Neural cell (in vitro differentiated cells): ENCODE measurements at regions not wholly inside any gene's neighbourhood (a gene's known extent, or its start where the extent isn't known, plus 50 kb on each side); places are given as distances from the start of the nearest gene placed in this dataset.

Source experiments
- H2AFZ ChIP-seq: fragments of 200-600, 300-800 bp; sonication (generic), shearing (Covaris generic); 2 replicates; pipeline ENCODE4 v1.6.0; 2014; ENCODE audit warnings: low read depth, mild to moderate bottlenecking, antibody characterized with exemption, low read length, moderate library complexity
- H3F3A ChIP-seq: fragments of 200-600 bp; shearing (Covaris generic); 2 replicates; pipeline ENCODE4 v1.6.1; 2016; ENCODE audit warnings: mild to moderate bottlenecking, moderate library complexity, mixed read lengths, antibody characterized with exemption, low read length; ENCODE audit not compliant: insufficient read depth, poor library complexity, severe bottlenecking
- H3K27ac ChIP-seq: fragments of 200-600, 300-800 bp; sonication (generic), shearing (Covaris generic); 2 replicates; pipeline ENCODE4 v1.5.1; 2014; ENCODE audit warnings: mild to moderate bottlenecking, low read length, moderate library complexity
- H3K27me3 ChIP-seq: fragments of 300-800, 200-600 bp; sonication (generic), shearing (Covaris generic); 2 replicates; pipeline ENCODE4 v1.6.0; 2014; ENCODE audit warnings: mild to moderate bottlenecking, low read depth, low read length, moderate library complexity; ENCODE audit not compliant: insufficient read depth
- H3K36me3 ChIP-seq: fragments of 300-800, 200-600 bp; sonication (generic), shearing (Covaris generic); 2 replicates; pipeline ENCODE4 v1.5.1; 2014; ENCODE audit warnings: mild to moderate bottlenecking, antibody characterized with exemption, low read length, moderate library complexity; ENCODE audit not compliant: insufficient read depth
- H3K4me2 ChIP-seq: fragments of 300-800, 200-600 bp; sonication (generic), shearing (Covaris generic); 2 replicates; pipeline ENCODE4 v1.6.0; 2014; ENCODE audit warnings: mild to moderate bottlenecking, low read length
- H3K4me3 ChIP-seq: fragments of 300-800, 200-600 bp; sonication (generic), shearing (Covaris generic); 2 replicates; pipeline ENCODE4 v1.5.1; 2014; ENCODE audit warnings: mild to moderate bottlenecking, low read length, moderate library complexity
- H3K79me2 ChIP-seq: fragments of 200-600 bp; shearing (Covaris generic); replicated peaks from 2 replicates; pipeline ENCODE4 v1.6.0; 2014; ENCODE audit warnings: mild to moderate bottlenecking, low read length, moderate library complexity; ENCODE audit not compliant: insufficient read depth
- H3K9ac ChIP-seq: fragments of 300-800, 200-600 bp; sonication (generic), shearing (Covaris generic); 2 replicates; pipeline ENCODE4 v1.6.1; 2016; ENCODE audit warnings: mild to moderate bottlenecking, low read length, mixed read lengths
- H3K9me2 ChIP-seq: fragments of 200-600 bp; shearing (Covaris generic); 2 replicates; pipeline ENCODE4 v1.6.1; 2016; ENCODE audit warnings: mild to moderate bottlenecking, low read length, mixed read lengths; ENCODE audit not compliant: insufficient read depth
- H3K9me3 ChIP-seq: fragments of 200-600, 300-800 bp; sonication (generic), shearing (Covaris generic); 2 replicates; pipeline ENCODE4 v1.6.1; 2016; ENCODE audit warnings: mild to moderate bottlenecking, mixed run types, low read length, moderate library complexity, mixed read lengths
- H4K20me1 ChIP-seq: fragments of 200-600 bp; shearing (Covaris generic); 2 replicates; pipeline ENCODE4 v1.6.1; 2016; ENCODE audit warnings: mild to moderate bottlenecking, mixed run types; ENCODE audit not compliant: insufficient read depth
- EP300 ChIP-seq: fragments of 450-650 bp; conservative IDR thresholded peaks from 2 replicates; pipeline ENCODE4 v1.6.1; 2014; ENCODE audit warnings: antibody characterized with exemption, mild to moderate bottlenecking, moderate library complexity; ENCODE audit not compliant: poor library complexity, severe bottlenecking
- EZH2 ChIP-seq: fragments of 200-600, 300-800 bp; shearing (Covaris generic), sonication (generic); IDR thresholded peaks from 2 replicates; pipeline ENCODE4 v1.6.1; 2014; ENCODE audit warnings: antibody characterized with exemption, low read length, borderline replicate concordance, mild to moderate bottlenecking; ENCODE audit not compliant: insufficient read depth, poor library complexity, severe bottlenecking
- MXI1 ChIP-seq: fragments of 450-650 bp; conservative IDR thresholded peaks from 2 replicates; pipeline ENCODE4 v1.6.1; 2014; ENCODE audit warnings: antibody characterized with exemption, mild to moderate bottlenecking; ENCODE audit not compliant: poor library complexity, severe bottlenecking
- POLR2AphosphoS5 ChIP-seq: IDR thresholded peaks from 2 replicates; pipeline ENCODE4 v1.6.1; 2012
- RAD21 ChIP-seq: fragments of 450-650 bp; conservative IDR thresholded peaks from 2 replicates; pipeline ENCODE4 v1.6.1; 2014; ENCODE audit warnings: antibody characterized with exemption, mild to moderate bottlenecking, moderate library complexity
- SMC3 ChIP-seq: fragments of 450-650 bp; conservative IDR thresholded peaks from 2 replicates; pipeline ENCODE4 v1.6.1; 2014; ENCODE audit warnings: antibody characterized with exemption, mild to moderate bottlenecking, moderate library complexity; ENCODE audit not compliant: poor library complexity
- TAF1 ChIP-seq: IDR thresholded peaks from 2 replicates; pipeline ENCODE4 v1.6.1; 2012; ENCODE audit warnings: low read depth
- TF ChIP-seq, protein P1 (sequence below): fragments of 450-650 bp; IDR thresholded peaks from 2 replicates; pipeline ENCODE4 v1.5.1; 2014; ENCODE audit warnings: antibody characterized with exemption, mild to moderate bottlenecking, moderate library complexity; ENCODE audit not compliant: poor library complexity, severe bottlenecking
- TF ChIP-seq, protein P2 (sequence below): IDR thresholded peaks from 2 replicates; pipeline ENCODE4 v1.6.1; 2012; ENCODE audit warnings: borderline replicate concordance

DNA sequence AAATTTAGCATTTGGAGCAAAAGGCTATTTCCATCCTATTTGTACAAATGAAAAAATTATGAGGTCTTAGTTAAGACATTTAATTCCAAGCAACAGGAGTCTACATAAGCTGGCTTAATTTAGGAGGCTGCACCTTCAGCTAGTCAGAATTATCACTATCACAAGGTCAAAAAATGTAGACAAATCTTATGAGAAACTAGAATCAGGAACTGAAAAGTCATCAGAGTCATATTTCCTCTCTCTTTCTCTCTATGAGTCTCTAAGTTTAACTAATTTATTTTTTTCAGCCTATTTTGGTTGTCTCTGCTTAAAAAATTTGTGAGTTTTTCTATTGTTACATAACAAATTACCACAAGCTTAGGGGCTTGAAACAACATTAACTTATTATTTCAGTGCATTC lies 807.1 kb upstream of the PRMT6 start:
- Histone ChIP-seq H3K9me2 (no peaks in the 10 kb centered on the region), H3K27me3 (no peaks in the 10 kb centered on the region), H3K36me3 (no peaks in the 10 kb centered on the region), H3K27ac (no peak overlapping the region), H3K4me2 (no peak overlapping the region), H3F3A (no peaks in the 10 kb centered on the region), H3K9me3 (no peaks in the 10 kb centered on the region), H4K20me1 (no peaks in the 10 kb centered on the region), H3K4me3 (no peak overlapping the region), H2AFZ (no peak overlapping the region), H3K79me2 (no peaks in the 10 kb centered on the region), H3K9ac (no peak overlapping the region)
- TF ChIP-seq SMC3 (no peak), TAF1 (no peak), POLR2AphosphoS5 (no peak), EP300 (no peak), MXI1 (no peak), EZH2 (no peak), RAD21 (no peak)
- TF ChIP-seq, protein P1, sequence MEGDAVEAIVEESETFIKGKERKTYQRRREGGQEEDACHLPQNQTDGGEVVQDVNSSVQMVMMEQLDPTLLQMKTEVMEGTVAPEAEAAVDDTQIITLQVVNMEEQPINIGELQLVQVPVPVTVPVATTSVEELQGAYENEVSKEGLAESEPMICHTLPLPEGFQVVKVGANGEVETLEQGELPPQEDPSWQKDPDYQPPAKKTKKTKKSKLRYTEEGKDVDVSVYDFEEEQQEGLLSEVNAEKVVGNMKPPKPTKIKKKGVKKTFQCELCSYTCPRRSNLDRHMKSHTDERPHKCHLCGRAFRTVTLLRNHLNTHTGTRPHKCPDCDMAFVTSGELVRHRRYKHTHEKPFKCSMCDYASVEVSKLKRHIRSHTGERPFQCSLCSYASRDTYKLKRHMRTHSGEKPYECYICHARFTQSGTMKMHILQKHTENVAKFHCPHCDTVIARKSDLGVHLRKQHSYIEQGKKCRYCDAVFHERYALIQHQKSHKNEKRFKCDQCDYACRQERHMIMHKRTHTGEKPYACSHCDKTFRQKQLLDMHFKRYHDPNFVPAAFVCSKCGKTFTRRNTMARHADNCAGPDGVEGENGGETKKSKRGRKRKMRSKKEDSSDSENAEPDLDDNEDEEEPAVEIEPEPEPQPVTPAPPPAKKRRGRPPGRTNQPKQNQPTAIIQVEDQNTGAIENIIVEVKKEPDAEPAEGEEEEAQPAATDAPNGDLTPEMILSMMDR: no peak
- TF ChIP-seq, protein P2, sequence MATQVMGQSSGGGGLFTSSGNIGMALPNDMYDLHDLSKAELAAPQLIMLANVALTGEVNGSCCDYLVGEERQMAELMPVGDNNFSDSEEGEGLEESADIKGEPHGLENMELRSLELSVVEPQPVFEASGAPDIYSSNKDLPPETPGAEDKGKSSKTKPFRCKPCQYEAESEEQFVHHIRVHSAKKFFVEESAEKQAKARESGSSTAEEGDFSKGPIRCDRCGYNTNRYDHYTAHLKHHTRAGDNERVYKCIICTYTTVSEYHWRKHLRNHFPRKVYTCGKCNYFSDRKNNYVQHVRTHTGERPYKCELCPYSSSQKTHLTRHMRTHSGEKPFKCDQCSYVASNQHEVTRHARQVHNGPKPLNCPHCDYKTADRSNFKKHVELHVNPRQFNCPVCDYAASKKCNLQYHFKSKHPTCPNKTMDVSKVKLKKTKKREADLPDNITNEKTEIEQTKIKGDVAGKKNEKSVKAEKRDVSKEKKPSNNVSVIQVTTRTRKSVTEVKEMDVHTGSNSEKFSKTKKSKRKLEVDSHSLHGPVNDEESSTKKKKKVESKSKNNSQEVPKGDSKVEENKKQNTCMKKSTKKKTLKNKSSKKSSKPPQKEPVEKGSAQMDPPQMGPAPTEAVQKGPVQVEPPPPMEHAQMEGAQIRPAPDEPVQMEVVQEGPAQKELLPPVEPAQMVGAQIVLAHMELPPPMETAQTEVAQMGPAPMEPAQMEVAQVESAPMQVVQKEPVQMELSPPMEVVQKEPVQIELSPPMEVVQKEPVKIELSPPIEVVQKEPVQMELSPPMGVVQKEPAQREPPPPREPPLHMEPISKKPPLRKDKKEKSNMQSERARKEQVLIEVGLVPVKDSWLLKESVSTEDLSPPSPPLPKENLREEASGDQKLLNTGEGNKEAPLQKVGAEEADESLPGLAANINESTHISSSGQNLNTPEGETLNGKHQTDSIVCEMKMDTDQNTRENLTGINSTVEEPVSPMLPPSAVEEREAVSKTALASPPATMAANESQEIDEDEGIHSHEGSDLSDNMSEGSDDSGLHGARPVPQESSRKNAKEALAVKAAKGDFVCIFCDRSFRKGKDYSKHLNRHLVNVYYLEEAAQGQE: no peak

DNA sequence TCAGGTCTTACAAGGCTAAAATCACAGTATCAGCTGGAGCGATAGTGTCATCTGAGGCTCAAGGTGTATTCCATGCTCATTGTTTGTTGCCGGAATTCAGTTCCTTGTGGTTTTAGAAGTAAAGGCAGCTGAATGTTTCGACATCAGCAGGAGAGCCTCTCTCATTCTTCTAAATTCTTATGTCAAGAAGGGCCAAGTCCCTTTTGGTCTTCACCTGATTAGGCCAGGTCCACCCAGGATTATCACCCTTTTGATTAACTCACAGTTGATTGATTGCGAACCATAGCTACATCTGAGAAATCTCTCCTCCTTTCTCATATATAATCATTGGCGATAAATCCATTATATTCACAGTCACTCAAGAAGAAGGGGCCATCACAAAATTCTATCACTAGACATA lies 806.7 kb upstream of the PRMT6 start:
- Histone ChIP-seq H3K36me3 (no peaks in the 10 kb centered on the region), H3K4me2 (no peak overlapping the region), H3K9me3 (no peaks in the 10 kb centered on the region), H3K79me2 (no peaks in the 10 kb centered on the region), H4K20me1 (no peaks in the 10 kb centered on the region), H3K9me2 (no peaks in the 10 kb centered on the region), H2AFZ (no peak overlapping the region), H3K4me3 (no peak overlapping the region), H3K27ac (no peak overlapping the region), H3K27me3 (no peaks in the 10 kb centered on the region), H3K9ac (no peak overlapping the region), H3F3A (no peaks in the 10 kb centered on the region)
- TF ChIP-seq EP300 (no peak), RAD21 (no peak), SMC3 (no peak), EZH2 (no peak)
- TF ChIP-seq, protein P1: no peak
